A673 (cell line): ENCODE measurements at regions not wholly inside any gene's neighbourhood (a gene's known extent, or its start where the extent isn't known, plus 50 kb on each side); places are given as distances from the start of the nearest gene placed in this dataset.

Source experiments
- BruUV-seq: library from RNA; stranded (reverse); fragments of 400-500 nt; replicated peaks from 2 replicates; lab custom pipeline; 2021; lab: Mats Ljungman, UMichigan
- CTCF ChIA-PET: fragments of 300-600 bp; sonication (Branson Sonifier 250); formaldehyde crosslinking; loops from one replicate; lab custom pipeline; 2022; ENCODE audit warnings: antibody characterized with exemption; lab: Charles Lee
- POLR2A ChIA-PET: fragments of 300-600 bp; sonication (Branson Sonifier 250); formaldehyde crosslinking; loops from one replicate; lab custom pipeline; 2022; ENCODE audit warnings: antibody characterized with exemption; ENCODE audit not compliant: low non-redundant PET; lab: Charles Lee
- DNase-seq: peaks from one replicate; pipeline ENCODE4 v3.0.0-alpha.2; 2015; ENCODE audit warnings: low spot score
- H3K27ac ChIP-seq: fragments of 200-600 bp; sonication (generic); 2 replicates; pipeline ENCODE4 v1.5.1; 2016; ENCODE audit warnings: mixed run types, low read depth, mild to moderate bottlenecking, mixed read lengths, antibody characterized with exemption, low read length; ENCODE audit not compliant: poor library complexity, severe bottlenecking
- H3K27me3 ChIP-seq: fragments of 200-600 bp; sonication (generic); replicated peaks from 2 replicates; pipeline ENCODE4 v1.6.1; 2017; ENCODE audit warnings: mixed run types, low read depth, mild to moderate bottlenecking, mixed read lengths, antibody characterized with exemption, low read length; ENCODE audit not compliant: insufficient read depth, poor library complexity
- H3K36me3 ChIP-seq: fragments of 200-600 bp; sonication (generic); 2 replicates; pipeline ENCODE4 v1.6.1; 2016; ENCODE audit warnings: mixed run types, mild to moderate bottlenecking, mixed read lengths, antibody characterized with exemption, low read length; ENCODE audit not compliant: insufficient read depth, poor library complexity, severe bottlenecking
- H3K4me1 ChIP-seq: fragments of 200-600 bp; sonication (generic); 2 replicates; pipeline ENCODE4 v1.6.1; 2017; ENCODE audit warnings: mixed run types, mild to moderate bottlenecking, mixed read lengths, antibody characterized with exemption, low read length; ENCODE audit not compliant: insufficient read depth, poor library complexity, severe bottlenecking
- H3K4me3 ChIP-seq: fragments of 200-600 bp; sonication (generic); 2 replicates; pipeline ENCODE4 v1.5.1; 2016; ENCODE audit warnings: low read depth, mixed run types, mild to moderate bottlenecking, mixed read lengths, low read length; ENCODE audit not compliant: poor library complexity, severe bottlenecking
- H3K9me3 ChIP-seq: fragments of 200-600 bp; sonication (generic); 2 replicates; pipeline ENCODE4 v1.6.1; 2016; ENCODE audit warnings: mixed run types, low read depth, mild to moderate bottlenecking, mixed read lengths, antibody characterized with exemption, low read length; ENCODE audit not compliant: poor library complexity, severe bottlenecking
- EZH2 ChIP-seq: fragments of 200-600 bp; sonication (generic); IDR thresholded peaks from 2 replicates; pipeline ENCODE4 v1.6.1; 2017; ENCODE audit warnings: borderline replicate concordance, low read depth, mild to moderate bottlenecking, mixed read lengths, antibody characterized with exemption, low read length; ENCODE audit not compliant: poor library complexity, severe bottlenecking
- intact Hi-C: fragments of 100-400 bp; cut with micrococcal nuclease; formaldehyde crosslinking; loops from one replicate; pipeline ENCODE4 v1.10.0; 2022; ENCODE audit not compliant: unreplicated experiment
- TF ChIP-seq, protein P1 (sequence below): fragments of 300-800, 200-600 bp; sonication (generic); conservative IDR thresholded peaks from 2 replicates; pipeline ENCODE4 v1.5.1; 2017; ENCODE audit warnings: low read depth, mild to moderate bottlenecking, antibody characterized with exemption, low read length, moderate library complexity, mixed read lengths

DNA sequence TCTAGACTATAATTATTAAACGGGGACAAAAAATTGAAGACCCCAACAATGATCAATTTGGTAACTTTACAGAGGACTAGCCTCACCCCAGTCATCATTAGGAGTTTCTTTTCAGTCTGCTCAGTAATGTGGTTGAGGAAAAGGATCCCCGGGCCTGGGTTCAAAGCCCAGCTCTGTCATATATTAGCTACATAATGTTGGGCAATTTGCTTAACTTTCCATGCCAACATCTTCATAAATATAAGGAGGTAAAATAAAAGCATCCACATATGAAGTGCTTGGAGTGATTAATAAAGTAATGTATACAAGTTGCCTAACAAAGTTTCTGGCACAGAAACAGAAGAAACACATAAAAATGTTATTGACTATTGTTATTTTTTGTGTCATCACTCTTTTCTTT, 53.4 kb upstream of the ANTXR2 start:
- Histone ChIP-seq H3K9me3 (no peaks in the 10 kb centered on the region), H3K27ac (no peak overlapping the region)
- BruUV-seq, result no TSS peak

GRCh38 chr4:80125252-80126177, 52.5 kb upstream of the ANTXR2 start:
- peak; percentile 12 for DNase-seq
- Histone ChIP-seq H3K27ac (no peak overlapping the region), H3K4me1 (no peaks in the 10 kb centered on the region), H3K4me3 (no peak overlapping the region), H3K36me3 (no peaks in the 10 kb centered on the region), H3K9me3 (no peaks in the 10 kb centered on the region), H3K27me3 (no peaks in the 10 kb centered on the region)
- ChIA-PET POLR2A (no interaction called here), CTCF (no interaction called here)
- intact Hi-C loops, result no loop called here
- no TSS peak for BruUV-seq
- TF ChIP-seq EZH2, result no peak
- TF ChIP-seq, protein P1, sequence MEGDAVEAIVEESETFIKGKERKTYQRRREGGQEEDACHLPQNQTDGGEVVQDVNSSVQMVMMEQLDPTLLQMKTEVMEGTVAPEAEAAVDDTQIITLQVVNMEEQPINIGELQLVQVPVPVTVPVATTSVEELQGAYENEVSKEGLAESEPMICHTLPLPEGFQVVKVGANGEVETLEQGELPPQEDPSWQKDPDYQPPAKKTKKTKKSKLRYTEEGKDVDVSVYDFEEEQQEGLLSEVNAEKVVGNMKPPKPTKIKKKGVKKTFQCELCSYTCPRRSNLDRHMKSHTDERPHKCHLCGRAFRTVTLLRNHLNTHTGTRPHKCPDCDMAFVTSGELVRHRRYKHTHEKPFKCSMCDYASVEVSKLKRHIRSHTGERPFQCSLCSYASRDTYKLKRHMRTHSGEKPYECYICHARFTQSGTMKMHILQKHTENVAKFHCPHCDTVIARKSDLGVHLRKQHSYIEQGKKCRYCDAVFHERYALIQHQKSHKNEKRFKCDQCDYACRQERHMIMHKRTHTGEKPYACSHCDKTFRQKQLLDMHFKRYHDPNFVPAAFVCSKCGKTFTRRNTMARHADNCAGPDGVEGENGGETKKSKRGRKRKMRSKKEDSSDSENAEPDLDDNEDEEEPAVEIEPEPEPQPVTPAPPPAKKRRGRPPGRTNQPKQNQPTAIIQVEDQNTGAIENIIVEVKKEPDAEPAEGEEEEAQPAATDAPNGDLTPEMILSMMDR, result peak; percentile 41

More for the DNA sequence above, 53.4 kb upstream of the ANTXR2 start:
- no peaks in the 10 kb centered on the region for H3K4me1 ChIP-seq
- DNase-seq, result no peak
- no peaks in the 10 kb centered on the region for H3K27me3 ChIP-seq
- ChIA-PET POLR2A (no interaction called here), CTCF (no interaction called here)
- intact Hi-C loops, result no loop called here
- no peak for TF ChIP-seq EZH2
- TF ChIP-seq, protein P1, result no peak
- H3K36me3 ChIP-seq, result no peaks in the 10 kb centered on the region
- H3K4me3 ChIP-seq, result no peak overlapping the region

DNA sequence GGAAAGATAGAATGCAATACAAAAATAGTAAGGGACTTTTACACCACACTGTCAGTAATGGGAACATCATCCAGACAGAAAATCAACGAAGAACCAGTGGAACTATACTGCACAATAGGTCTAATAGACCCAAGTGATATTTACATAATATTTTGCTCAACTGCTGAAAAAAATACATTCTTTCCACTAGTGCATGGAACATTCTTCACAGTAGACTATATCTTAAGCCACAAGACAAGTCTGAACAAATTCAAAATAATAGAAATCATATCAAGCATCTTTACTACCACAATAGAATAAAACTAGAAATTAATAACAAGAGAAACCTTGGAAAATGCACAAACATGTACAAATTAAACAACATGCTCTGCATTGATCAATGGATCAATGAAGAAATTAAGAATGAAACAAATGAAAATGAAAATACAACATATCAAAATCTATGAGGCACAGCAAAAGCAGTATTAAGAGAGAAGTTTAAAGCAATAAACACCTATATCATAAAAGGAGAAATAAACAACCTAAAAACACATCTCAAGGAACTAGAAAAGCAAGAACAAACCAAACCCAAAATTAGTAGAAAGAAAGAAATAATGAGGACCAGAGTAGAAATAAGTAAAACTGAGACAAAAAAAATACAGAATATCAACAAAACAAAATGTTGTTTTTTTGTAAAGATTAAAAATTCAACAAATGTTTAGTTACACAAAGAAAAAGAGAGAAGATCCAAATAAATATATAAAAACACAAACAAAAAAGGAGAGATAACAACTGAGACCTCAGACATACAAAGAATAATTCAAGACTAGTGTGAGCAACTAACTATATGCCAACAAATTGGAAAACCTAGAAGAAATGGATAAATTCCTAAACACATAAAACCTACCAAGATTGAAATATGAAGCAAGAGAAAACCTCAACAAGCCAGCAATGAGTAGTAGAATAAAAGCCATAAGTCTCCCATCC, 51.5 kb upstream of the ANTXR2 start:
- Histone ChIP-seq H3K4me1 (no peaks in the 10 kb centered on the region), H3K4me3 (no peak overlapping the region), H3K27ac (no peak overlapping the region), H3K27me3 (no peaks in the 10 kb centered on the region), H3K9me3 (no peaks in the 10 kb centered on the region), H3K36me3 (no peaks in the 10 kb centered on the region)
- ChIA-PET CTCF (no interaction called here), POLR2A (no interaction called here)
- no TSS peak for BruUV-seq
- no peak for DNase-seq
- TF ChIP-seq EZH2, result no peak
- TF ChIP-seq, protein P1, result no peak
- intact Hi-C loops, result no loop called here
